ENCODE measurements at regions not wholly inside any gene's neighbourhood (a gene's known extent, or its start where the extent isn't known, plus 50 kb on each side); places are given as distances from the start of the nearest gene placed in this dataset.
A peak's percentile ranks its signal among the peaks of the same experiment; 100 is the strongest.

DNA sequence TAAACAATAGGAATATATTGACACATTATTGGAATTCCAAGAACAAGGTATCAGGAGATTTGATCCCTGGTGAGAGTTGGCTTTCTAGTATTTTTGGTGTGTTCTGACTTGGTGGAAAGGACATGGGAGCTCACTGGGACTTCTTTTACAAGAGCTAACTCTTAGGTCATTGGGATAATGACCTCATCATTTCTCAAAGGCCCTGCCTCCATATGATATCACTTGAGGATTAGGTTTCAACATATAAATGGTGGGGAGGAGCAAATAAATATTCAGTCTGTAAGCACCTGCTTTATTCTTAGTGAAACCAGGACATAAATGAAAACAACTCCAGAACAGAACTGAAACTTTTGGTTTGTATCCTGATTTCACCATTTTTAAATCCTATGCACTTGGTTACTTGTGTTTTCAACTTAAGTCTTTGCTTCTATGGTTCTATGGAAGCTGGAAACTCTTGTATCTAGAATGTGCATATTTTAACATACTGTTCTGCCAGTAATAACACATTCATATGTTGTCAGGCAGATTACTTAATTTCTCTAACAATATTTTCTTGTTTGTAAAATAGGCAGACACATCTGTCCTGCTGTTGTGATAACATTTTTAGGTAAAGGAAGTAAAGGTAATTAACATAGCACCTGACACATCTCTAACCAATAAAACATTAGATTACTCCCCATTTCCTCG, 1527.7 kb upstream of the CDH8 start:
- no peak for DNase-seq

DNA sequence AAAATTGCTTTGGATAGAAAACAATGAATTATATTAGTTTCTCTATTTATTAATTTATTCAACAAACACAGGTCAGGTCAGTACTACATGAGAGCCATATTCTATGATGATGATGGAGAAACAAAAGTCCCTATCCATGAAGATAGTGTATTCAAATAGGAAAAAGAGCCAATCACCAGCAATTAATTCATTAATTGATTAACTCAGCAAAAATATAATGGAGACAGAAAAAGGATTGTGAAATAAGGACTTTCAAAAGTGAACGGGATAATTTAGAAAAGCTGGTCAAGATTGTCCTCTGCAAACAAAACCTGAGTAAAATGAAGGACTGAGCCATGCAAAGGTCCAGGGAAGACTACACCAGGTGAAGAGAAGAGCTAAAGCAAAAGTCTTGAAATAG, 1517.7 kb upstream of the CDH8 start:
- DNase-seq, result no peak

DNA sequence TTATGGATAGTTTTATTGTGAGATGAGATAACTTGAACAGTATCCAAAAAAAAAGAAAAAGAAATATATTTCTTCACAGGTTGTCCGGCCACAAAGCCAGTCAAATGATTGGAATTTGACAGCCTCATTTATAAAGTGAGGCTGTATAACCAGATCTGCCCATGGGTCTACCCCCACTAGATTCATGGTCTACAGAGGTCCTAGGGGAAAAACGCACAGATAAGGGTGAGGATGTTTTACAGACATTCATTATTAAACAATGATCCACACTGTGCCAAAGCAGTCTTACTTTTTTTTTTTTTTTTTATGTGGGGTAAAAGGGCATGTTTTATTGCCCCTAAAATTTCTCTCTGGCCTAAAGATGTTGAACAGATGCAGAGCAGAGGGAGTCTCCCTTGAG, 1503.0 kb upstream of the CDH8 start:
- no peak for DNase-seq

DNA sequence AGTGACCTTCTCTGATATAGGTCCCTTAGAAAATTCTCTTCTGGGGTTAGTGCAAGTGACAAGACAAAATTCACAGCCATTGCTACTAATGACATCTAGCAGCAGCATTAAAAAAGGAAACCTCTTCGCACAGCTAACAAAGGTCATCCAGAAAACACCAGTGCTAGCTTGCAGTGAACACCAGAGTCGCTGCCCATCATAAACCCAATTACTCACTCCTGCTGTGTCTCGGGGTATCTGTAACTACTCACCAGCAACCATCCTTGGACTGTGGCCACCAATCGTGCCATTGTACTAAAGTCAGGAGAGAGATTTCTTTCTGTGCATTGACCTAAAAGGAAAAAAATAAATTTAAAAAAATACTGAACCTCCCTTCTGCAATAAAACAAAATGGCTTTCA, 1494.7 kb upstream of the CDH8 start:
- DNase-seq, result no peak

DNA sequence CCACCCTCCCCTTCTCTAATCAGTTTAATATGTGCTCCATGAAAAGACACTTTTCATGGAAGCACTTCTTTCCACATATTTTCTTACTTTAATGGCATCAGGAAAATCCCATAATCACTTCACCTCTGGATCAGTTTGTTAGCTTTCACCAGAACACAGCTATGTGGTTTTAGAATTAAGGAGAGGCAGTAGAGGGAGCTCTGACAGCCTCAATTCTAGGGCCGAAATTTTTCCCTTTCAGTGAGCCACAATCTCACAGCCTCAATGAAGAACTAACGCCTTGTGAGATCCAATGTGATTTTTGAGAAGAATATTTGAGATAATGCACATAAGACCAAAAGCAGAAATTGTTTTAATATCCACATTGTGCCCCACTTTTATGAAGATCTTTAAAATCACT, 1494.0 kb upstream of the CDH8 start:
- DNase-seq, result no peak

DNA sequence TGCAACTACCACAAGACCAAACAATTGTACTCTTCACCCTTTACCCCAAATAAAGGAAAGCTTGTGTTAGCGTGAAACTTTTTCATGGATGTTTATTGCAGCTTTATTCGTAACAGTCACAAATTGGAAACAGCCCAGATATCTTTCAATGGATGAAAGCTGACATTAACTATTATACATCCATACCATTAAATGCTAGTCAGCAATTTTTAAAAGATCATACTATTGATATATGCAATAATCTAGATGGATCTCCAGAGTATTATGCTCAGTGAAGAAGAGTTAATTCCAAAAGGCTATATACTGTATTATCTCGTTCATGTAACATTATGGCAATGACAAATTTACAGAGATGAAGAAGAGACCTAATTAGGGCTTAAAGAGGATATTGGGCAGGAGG, 1491.2 kb upstream of the CDH8 start:
- no peak for DNase-seq

DNA sequence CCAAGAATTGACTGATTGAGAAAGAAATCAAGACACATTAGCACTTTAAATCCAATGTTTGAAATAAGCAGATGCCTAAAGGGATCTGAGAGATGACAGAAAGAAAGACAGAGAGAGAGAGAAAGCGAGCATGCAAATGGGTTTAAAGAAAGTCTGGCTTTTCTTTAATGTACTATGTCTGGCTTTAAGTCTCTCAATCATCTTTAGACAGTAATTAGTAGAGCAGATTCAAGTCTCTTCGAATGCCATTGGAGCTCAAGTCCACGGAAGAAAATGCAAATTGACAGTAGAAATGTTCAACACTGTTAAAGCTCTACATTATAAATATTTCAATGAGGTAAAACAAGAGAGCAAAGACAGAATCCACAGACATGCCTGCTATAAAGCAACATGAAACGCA, 1480.2 kb upstream of the CDH8 start:
- no peak for DNase-seq

DNA sequence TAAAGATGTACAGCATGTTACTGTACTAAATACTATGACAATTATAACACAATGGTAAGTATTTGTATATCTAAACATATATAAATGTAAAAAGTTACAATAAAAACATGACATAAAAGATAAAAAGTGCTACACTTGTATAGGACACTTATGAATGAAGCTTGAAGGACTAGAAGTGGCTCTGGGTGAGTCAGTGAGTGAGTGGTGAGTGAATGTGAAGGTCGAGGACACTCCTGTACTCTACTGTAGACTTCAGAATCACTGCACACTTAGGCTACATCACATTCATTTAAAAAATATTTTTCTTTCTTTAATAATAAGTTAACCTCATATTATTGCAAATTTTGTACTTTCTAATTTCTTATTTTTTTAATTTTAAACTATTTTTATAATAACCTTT, 1476.7 kb upstream of the CDH8 start:
- DNase-seq, result no peak

DNA sequence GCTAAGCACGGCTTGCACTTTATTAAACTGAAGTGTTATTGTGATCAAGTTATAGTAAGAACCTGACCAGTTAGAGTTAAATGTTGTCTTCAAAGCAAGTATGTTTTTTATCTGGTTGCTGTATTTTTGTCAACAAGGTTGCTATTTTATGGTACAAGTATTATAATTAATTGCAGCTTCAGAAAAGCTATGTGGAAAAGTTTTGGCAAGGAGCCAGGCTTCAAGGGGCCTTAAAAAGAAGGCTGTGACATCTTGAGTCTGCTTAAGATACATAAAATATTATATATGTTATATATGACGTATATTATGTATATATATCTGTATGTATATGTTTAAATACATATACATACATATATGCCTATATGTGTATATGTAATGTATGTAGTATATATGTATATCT, 1461.2 kb upstream of the CDH8 start:
- no peak for DNase-seq

DNA sequence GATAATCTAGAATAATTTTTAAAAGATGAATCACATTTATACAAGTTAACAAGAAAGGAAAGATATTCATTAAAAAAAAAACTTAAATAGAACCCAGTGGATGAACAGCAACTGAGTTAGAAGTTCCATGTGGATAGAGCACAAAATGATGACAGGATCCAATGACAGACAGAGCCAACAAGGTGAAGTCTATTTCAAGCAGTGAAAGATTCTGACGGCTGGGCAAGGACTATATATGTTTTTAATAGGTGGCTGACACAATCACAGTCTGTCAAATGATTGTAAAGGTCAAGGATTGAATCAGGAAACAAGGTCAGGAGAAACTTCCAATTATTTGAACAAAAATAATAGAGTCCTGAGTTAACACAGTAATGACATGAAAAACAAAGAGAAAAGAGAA, 1460.0 kb upstream of the CDH8 start:
- DNase-seq, result no peak

DNA sequence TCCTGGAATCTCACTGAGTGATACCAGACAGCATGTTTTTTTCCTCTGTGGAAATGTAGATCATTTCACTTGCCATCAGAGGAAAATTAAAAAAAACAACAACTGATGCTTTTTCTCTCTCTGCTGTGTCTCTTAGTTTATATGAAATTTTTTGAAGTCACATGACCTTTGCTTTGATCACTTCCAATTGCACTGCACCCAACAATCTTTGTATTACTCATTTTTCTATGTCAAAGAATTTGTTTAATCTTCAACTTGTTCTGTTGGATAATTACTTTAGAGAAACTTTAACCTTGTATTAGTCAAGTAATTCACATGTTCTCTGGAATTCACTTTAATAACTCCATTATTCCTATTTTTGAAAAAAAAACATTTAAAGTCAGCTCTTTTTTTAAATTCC, 1452.7 kb upstream of the CDH8 start:
- no peak for DNase-seq

DNA sequence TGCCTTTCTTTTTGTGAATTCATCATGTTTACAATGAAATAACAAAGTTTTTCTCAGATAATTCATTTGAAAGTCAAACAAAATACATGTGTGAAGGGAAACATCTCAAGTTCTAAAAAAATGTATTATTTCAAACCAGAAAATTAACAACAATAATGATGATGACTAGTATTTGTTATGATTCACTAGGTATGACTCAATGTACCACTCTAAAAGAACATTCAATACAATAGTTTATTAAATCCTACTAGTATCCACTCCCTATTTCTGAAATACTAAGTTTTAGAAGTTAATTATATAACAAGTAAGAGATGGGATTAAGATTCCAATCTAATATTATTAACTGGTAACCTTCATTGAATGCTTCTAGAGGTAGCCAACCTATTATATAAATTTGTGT, 1444.8 kb upstream of the CDH8 start:
- DNase-seq, result no peak

DNA sequence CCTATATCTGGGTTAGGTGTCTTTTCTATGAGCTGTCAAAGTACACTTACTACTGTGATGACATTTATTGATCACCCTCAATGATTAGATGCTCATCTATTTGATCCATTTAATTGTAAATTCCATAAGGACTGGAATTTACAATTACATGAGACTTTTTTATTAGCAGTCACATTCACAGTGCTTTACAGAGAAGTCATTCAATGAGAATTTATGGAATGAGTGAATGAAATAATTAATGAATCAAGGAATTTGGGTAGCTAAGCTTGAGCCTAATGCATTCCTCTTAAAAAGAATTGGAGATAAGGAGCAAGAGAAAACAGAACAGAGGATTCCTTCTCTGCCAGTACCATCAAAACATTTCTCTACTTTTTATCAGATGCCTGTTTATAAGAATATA, 1437.5 kb upstream of the CDH8 start:
- DNase-seq, result no peak

DNA sequence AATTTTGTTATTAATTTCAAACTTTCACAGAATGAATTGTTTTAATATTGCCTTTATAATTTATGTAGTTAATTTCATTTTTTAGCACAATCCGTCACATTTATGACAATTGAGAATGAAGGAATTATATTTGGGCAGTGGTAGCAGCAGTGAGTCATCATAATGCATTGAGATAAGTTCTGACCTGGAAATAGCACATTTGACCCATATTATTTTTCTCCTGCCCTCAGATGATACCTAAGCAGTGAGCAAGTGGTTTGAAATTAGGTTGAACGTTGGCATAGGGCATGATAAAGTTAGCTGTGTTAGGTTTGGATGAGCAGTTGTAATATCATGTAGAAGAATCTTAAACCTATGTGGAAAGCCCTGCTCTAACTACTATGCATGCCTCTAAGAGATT, 1431.3 kb upstream of the CDH8 start:
- no peak for DNase-seq

DNA sequence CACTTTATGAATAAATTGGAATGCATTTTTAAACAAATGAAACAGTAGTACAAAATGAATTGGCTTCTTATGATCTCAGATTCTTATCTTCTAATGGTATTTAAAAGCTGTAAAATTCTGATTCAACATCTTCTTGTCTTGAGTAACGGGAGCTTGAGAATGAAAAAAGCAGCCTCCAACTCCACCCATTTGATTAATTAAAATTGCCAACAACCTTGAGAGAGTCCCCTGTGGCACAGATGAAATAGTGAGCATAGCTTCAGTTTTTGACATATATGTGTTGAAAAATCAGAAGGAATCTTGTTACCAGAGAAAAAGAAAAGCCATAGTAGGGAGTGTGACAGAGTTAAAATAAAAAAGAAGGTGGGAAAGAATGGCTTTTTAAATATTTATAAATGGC, 1426.1 kb upstream of the CDH8 start:
- no peak for DNase-seq

DNA sequence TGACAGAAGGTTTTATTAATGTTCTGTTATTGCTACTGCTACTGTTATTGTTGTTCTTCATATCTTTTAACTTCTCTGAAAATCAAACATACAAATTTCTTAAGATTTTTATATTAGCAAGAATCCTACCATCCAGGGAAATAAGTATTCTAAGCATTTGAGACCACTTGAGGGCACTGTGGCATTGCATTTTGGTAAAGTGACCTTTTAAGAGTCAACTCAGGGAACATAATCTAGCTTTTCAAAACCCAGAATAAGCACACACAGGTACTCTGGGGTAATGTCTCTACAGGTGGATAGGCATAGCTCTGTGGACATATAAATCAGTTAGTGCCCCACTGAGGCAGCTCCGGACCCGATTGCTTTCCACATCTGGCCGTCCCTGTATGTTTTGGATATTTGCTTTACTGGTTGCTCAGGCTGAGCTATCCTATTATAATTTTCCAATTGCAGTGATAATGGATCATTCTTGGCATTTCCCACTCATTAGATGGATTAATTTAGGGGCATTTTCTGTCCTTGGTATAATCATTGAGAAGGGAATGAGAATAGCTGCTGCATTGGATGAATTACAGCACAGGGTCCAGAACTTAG, 1425.1 kb upstream of the CDH8 start:
- DNase-seq, result no peak

DNA sequence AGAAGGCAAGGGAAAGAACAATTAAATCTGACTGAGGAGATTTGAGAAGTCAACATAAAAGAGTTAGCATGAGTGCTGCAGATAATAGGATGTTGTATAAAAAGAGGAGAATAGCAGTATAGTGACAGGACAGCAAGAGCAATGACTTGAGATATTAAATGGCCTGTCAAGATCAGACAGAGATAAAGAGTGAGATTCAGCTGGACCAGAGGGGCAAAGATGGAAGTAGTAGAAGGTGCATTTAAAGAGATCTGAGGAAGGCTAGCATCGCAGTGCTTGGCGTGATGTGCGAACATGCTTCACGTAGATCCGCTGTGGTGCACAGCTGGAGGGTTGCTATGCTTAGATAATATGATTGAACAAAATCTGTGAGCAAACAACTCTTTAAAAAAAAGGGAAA, 1422.6 kb upstream of the CDH8 start:
- no peak for DNase-seq

DNA sequence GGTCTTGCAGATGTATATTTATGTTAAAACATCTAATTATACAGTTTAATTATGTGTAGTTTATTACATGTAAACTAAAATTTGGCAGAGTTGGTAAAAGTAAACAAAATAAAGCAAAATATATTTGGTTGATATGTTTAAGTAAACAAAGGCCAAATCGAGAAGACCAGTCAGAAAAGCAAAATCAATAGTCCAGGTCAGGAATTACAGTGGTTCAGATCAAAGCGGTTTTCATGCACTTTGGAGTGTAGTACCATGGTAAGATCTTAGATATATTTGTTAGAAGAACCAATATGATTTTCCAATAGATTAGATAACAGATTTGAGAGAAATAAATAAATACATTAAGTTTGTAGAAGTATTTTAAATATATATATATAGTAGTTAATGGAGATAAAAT, 1421.6 kb upstream of the CDH8 start:
- no peak for DNase-seq

DNA sequence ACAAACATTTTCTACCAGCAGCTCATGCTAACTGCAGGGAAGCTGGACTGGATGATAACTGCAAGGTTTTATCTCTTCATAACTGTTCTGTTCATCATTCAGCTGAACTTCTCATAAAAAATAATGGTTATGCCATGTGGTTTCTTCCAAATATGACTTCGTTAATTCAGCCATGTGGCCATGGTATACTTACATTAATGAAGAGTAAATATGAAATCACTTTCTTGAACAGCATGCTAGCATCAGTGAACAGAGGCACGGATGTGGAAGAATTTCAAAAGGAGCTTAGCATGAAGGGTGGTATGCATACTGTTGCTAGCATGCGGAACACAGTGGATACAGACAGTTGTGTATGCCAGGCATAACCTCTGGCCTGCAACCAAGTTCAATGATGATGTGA, 1417.0 kb upstream of the CDH8 start:
- no peak for DNase-seq

DNA sequence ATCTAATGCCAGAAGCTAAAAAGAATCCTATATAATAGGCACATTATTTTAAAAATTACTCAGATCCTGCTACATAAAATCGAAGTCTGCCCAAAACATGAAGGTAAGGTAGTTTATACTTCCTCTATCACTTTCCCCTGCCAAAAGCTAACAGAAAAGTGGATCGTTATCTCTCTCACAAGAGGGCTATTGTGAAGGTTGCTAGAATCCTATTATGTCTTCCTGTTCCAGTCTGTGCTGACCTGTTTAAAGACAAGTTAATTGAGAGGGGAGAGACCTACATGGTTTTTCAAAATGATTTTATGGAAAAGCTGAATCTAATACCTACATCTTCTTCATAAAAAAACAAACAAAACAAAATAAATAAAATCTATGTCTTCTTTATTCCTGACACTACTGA, 1410.9 kb upstream of the CDH8 start:
- DNase-seq, result no peak

DNA sequence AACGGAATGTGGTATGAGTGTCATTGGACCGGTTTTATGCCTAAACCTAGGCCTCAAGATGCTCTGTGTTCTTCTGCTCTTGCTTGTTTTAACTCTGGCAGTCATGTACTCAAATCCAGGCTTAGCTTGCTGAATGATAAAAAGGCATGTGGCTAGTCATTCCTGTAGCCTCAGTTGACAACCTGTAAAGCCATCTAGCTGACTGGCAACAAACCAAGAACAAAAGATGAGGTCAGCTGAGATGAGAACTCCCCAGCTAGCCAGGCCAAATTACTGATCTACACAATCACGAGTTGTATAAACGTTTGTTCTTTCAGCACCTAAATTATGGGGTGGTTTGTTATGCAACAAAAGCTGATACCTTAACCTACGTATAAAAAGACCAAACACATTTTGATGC, 1406.0 kb upstream of the CDH8 start:
- no peak for DNase-seq

DNA sequence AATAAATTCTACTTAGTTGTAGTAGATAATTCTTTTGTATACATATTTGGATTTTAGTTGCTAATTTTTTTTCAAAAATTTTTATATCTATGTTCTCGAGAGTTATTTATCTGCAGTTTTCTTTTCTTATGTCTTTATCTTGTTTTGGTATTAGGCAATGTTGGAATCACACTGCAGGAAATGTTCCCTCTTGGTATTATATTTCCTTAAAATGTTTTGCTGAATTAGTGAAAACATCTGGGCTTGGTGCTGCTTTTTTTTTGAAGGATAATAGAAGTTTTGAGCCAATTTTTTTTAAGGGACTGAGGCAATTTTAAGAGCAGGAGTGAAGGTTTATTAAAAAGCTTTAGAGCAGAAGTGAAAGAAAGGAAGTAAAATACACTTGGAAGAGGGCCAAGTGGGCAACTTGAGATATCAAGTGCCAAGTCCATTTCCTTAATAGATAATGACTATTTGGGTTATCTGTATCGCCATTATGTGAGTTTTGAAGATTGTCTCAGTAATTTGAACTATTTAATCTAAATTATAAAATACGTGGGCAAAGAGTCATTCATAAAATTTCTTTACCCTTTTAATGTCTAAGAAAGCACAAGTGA, 1390.1 kb upstream of the CDH8 start:
- no peak for DNase-seq

DNA sequence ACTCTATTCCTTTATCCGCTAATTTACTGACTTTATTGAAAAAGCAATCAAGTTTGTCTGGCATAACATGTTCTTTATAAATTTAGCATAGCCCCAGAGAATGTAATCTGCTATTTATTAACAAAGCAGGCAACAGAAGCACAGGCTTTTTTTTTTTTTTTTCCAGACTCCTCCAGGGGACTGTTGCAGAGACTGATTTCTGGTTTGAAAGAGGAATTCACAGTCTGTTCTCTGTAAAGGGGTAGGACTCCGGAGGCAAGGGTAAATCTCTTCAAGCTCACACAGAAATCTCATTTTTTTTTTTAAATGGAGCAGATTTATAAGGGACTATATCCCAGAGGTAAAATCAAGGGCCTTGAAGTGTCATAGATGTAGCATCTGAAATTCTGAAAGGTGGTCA, 1386.5 kb upstream of the CDH8 start:
- peak; percentile 6 for DNase-seq

DNA sequence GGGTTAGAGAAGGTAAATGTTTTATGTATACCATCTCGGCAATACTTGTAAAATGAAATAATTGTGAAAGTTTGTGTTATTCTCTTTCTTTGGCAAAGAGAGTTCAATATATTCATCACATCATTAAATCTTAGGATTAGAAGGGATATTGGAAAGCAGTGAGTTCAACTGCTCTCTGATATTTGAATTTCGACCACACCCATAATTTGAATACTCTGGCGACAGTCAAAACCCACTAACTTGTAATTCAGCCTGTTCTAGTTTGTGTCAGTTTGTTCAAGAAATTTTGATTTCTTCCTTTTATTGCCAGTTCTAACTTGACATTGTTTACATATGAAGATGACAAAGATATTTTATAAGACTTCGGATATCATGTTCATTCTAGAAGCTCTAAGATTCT, 1380.5 kb upstream of the CDH8 start:
- DNase-seq, result no peak

DNA sequence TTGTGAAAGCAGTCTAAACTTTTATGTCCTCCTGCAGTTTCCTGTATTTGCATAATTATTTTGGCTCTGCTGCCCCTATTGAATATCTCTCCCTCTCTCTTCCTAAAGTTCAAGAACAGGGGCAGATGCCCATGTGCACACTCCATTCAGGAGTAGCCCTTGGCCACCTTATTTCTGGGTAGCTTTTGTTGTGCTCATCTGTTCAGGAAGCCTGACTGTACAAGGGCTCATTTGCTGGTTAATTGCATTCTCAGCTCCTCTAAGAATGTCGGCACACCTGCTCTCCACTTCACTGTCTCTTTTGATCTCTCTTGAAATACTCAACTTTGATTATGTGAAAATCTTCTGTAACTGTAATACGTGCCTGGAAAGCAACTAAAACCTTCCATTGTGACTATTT, 1378.8 kb upstream of the CDH8 start:
- no peak for DNase-seq
